GM12875 (cell line): ENCODE measurements at regions not wholly inside any gene's neighbourhood (a gene's known extent, or its start where the extent isn't known, plus 50 kb on each side); places are given as distances from the start of the nearest gene placed in this dataset.

Experiments
- H3K4me3 ChIP-seq: one replicate; pipeline ENCODE4 v1.5.1; 2011; ENCODE audit warnings: low read depth, low read length, control low read depth
- TF ChIP-seq, protein P1 (sequence below): IDR thresholded peaks from 2 replicates; pipeline ENCODE4 v1.5.1; 2011; ENCODE audit warnings: low read depth, mild to moderate bottlenecking, control low read depth, inconsistent platforms, low read length, moderate library complexity, borderline replicate concordance; ENCODE audit not compliant: insufficient read depth

DNA sequence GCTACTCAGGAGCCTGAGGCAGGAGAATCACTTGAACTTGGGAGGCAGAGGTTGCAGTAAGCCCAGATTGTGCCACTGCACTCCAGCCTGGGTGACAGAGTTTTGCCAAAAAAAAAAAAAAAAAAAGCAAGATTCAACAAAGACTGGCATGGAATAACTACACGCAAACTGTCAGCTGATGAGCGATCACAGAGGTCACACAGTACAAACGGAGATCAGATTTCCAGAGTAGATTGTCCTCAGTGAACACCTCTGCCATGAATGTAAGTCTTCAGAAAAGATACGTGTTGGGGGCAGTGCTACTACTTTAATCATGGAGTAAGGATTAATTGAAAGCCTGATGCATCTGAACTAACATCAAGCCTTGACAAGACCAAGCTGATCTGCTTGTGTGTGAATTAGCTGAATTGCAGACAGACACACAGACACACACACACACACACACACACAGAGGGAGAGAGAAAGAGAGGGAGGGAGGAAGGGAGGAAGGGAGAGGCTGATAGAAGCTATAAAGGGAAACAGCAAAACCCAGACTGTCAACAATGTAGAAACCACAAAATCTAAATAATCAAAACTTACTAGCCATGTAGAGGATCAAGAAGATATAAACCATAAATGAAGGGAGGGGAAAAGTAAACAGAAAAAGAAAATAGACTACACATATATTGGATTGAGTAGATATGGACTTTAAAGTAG is 222.9 kb upstream of the ZNF462 start:
- H3K4me3 ChIP-seq = no peak overlapping the region
- TF ChIP-seq, protein P1, sequence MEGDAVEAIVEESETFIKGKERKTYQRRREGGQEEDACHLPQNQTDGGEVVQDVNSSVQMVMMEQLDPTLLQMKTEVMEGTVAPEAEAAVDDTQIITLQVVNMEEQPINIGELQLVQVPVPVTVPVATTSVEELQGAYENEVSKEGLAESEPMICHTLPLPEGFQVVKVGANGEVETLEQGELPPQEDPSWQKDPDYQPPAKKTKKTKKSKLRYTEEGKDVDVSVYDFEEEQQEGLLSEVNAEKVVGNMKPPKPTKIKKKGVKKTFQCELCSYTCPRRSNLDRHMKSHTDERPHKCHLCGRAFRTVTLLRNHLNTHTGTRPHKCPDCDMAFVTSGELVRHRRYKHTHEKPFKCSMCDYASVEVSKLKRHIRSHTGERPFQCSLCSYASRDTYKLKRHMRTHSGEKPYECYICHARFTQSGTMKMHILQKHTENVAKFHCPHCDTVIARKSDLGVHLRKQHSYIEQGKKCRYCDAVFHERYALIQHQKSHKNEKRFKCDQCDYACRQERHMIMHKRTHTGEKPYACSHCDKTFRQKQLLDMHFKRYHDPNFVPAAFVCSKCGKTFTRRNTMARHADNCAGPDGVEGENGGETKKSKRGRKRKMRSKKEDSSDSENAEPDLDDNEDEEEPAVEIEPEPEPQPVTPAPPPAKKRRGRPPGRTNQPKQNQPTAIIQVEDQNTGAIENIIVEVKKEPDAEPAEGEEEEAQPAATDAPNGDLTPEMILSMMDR = no peak

DNA sequence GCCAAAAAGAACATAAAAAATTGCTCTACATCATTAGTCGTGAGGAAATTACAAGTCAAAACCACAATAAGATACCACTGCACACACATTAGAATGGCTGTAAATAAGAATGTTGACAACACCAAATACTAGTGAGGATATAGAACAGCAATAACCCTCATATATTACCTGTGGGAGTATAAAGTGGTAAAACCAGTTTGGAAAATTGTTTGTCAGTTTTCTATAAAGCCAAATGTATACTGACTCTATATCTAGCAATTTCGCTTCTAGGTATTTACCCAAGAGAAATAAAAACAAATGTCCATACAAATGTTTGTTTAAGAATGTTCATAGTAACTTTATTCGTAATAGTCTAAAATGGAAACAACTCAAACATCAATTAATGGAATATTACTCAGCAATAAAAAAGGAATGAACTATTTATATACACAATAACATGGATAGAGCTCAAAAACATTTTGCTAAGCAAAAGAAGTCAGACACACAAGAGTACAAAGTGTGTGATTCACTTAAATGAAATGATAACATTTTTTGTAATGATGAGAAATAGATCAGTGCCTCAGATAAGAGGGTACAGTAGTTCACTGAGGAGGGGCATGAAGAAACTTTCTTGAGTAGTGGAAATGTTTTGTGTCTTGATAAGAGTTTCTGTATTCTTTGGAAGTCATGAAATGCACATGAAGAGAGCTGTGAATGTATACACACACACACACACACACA is 219.6 kb upstream of the ZNF462 start:
- TF ChIP-seq, protein P1 = no peak
- no peak overlapping the region for H3K4me3 ChIP-seq

DNA sequence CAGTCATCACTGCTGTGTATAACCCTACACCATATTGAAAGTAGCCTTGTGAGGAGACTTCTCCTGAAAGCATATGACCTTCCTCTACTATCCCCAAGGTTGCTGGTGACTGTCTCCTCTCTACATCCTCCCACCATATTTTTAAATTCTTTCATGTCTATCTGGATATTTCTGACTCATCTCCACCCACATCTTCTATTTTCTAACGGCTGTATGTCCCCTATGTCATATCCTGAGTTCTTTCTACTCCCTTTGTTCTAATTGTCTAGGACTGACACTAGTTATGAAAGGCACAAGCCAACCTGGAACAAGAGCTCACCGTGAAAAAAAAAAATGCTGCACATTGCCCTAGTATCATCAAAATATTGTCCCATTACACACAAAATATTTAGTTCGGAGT is 218.3 kb upstream of the ZNF462 start:
- no peak overlapping the region for H3K4me3 ChIP-seq
- TF ChIP-seq, protein P1 = no peak

GRCh38 chr9:106648799-106649198 is 214.2 kb upstream of the ZNF462 start:
- TF ChIP-seq, protein P1 = no peak
- no peak overlapping the region for H3K4me3 ChIP-seq

- TF ChIP-seq, protein P1 = no peak
- no peak overlapping the region for H3K4me3 ChIP-seq
Observed at GRCh38 chr9:106649664-106650063, 213.3 kb upstream of the ZNF462 start.

DNA sequence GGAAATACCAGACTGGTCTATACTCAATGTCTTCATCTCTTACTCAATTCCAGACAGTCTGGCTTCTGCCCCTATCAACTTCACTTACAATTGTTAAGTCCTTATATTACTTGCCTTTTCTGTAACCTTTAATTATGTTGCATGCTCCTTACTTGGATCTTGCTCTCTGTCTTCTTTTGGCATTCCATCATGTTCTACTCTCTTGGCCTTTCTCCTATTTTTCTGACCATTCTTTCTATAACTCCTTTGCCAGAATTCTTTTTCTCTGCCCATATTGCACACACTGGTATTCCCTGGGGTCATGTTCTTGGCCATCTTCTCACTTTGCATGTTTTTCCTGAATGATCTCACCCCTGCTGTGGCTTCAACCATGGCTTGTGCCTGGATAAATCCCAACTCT is 209.8 kb upstream of the ZNF462 start:
- no peak overlapping the region for H3K4me3 ChIP-seq
- TF ChIP-seq, protein P1 = no peak

- H3K4me3 ChIP-seq = no peak overlapping the region
- TF ChIP-seq, protein P1 = no peak
Observed at GRCh38 chr9:106655966-106656365, 207.0 kb upstream of the ZNF462 start.
